Panc1 (cell line): ENCODE measurements at regions not wholly inside any gene's neighbourhood (a gene's known extent, or its start where the extent isn't known, plus 50 kb on each side); places are given as distances from the start of the nearest gene placed in this dataset.

Experiments used
- ATAC-seq: fragments of 200-7000 bp; cut with Tn5 transposase; 2 replicates; pipeline ENCODE4 v1.9.1; 2020; ENCODE audit warnings: mild to moderate bottlenecking, moderate library complexity
- BruUV-seq: library from RNA; stranded (reverse); fragments of 400-500 nt; replicated peaks from 2 replicates; lab custom pipeline; 2021; lab: Mats Ljungman, UMichigan
- CTCF ChIA-PET: fragments of 300-600 bp; sonication (Branson Sonifier 250); formaldehyde crosslinking; loops from one replicate; lab custom pipeline; 2022; ENCODE audit warnings: antibody characterized with exemption; lab: Charles Lee
- POLR2A ChIA-PET: fragments of 300-600 bp; sonication (Branson Sonifier 250); formaldehyde crosslinking; loops from one replicate; lab custom pipeline; 2022; ENCODE audit warnings: antibody characterized with exemption; lab: Charles Lee
- DNase-seq: peaks from one replicate; pipeline ENCODE4 v3.0.0-alpha.2; 2010; ENCODE audit warnings: low read depth, low spot score
- H3K27ac ChIP-seq: 2 replicates; pipeline ENCODE4 v1.5.1; 2011; ENCODE audit warnings: mild to moderate bottlenecking, low read length, inconsistent platforms
- H3K27me3 ChIP-seq: fragments of 200-500 bp; sonication (Bioruptor generic); 2 replicates; pipeline ENCODE4 v1.6.0; 2014; ENCODE audit warnings: low read length, inconsistent platforms; ENCODE audit not compliant: control insufficient read depth, insufficient read depth
- H3K36me3 ChIP-seq: fragments of 200-500 bp; sonication (Bioruptor generic); 2 replicates; pipeline ENCODE4 v1.5.1; 2014; ENCODE audit warnings: inconsistent platforms, mild to moderate bottlenecking, low read length, moderate library complexity; ENCODE audit not compliant: control insufficient read depth, insufficient read depth
- H3K4me1 ChIP-seq: 2 replicates; pipeline ENCODE4 v1.5.1; 2011; ENCODE audit warnings: inconsistent platforms, mild to moderate bottlenecking, low read length, moderate library complexity; ENCODE audit not compliant: control insufficient read depth, insufficient read depth
- H3K4me3 ChIP-seq, 2 experiments: 2 replicates each; pipeline ENCODE4 v1.5.1; 2011 to 2012; ENCODE audit warnings: low read depth in 2 of 2, low read length in 2 of 2, mild to moderate bottlenecking in 2 of 2, inconsistent platforms in 1 of 2, moderate library complexity in 1 of 2
- H3K9me3 ChIP-seq: fragments of 200-500 bp; sonication (Bioruptor generic); 2 replicates; pipeline ENCODE4 v1.5.1; 2014; ENCODE audit warnings: low read depth, mild to moderate bottlenecking, inconsistent platforms, low read length, moderate library complexity; ENCODE audit not compliant: control insufficient read depth, insufficient read depth
- POLR2AphosphoS5 ChIP-seq: IDR thresholded peaks from 2 replicates; pipeline ENCODE4 v1.6.1; 2012; ENCODE audit warnings: mild to moderate bottlenecking, low read depth, low read length, moderate library complexity
- REST ChIP-seq, 2 experiments: IDR thresholded peaks; 2 replicates each; pipeline ENCODE4 v1.6.1; 2011 to 2012; ENCODE audit warnings: low read depth in 2 of 2, control low read depth in 1 of 2, low read length in 1 of 2, mild to moderate bottlenecking in 1 of 2, moderate library complexity in 1 of 2; ENCODE audit not compliant: insufficient read depth in 1 of 2
- SIN3A ChIP-seq: IDR thresholded peaks from 2 replicates; pipeline ENCODE4 v1.6.1; 2012; ENCODE audit warnings: low read depth, mild to moderate bottlenecking, low read length, moderate library complexity, borderline replicate concordance; ENCODE audit not compliant: insufficient read depth
- TCF7L2 ChIP-seq: IDR thresholded peaks from 2 replicates; pipeline ENCODE4 v1.6.1; 2011; ENCODE audit warnings: mild to moderate bottlenecking, low read depth, low read length, inconsistent platforms
- in situ Hi-C: cut with HindIII; loops from 2 replicates; pipeline ENCODE4 v1.10.0; 2016; ENCODE audit warnings: low sequenced_read_pairs, low pct_unique_long_range_greater_than_20kb
- intact Hi-C: fragments of 100-400 bp; cut with micrococcal nuclease; formaldehyde crosslinking; loops from one replicate; pipeline ENCODE4 v1.10.0; 2022; ENCODE audit not compliant: unreplicated experiment
- TF ChIP-seq, protein P1 (sequence below): fragments of 450-650 bp; IDR thresholded peaks from 2 replicates; pipeline ENCODE4 v1.5.1; 2017; ENCODE audit warnings: mild to moderate bottlenecking

- ChIA-PET CTCF (no interaction called here), POLR2A (no interaction called here)
- intact Hi-C loops (no loop called here), in situ Hi-C loops (no loop called here)
- no peak overlapping the region for H3K27ac ChIP-seq
- no peaks in the 10 kb centered on the region for H3K4me1 ChIP-seq
- H3K36me3 ChIP-seq: no peaks in the 10 kb centered on the region
- BruUV-seq: no TSS peak
- TF ChIP-seq POLR2AphosphoS5 (no peak), TCF7L2 (no peak), REST (IDR thresholded peaks at IDR 0.05; ENCODE audit: insufficient read depth in 1 of 2, low read depth in 2 of 2, low read length in 1 of 2) (no peak)
- TF ChIP-seq, protein P1, sequence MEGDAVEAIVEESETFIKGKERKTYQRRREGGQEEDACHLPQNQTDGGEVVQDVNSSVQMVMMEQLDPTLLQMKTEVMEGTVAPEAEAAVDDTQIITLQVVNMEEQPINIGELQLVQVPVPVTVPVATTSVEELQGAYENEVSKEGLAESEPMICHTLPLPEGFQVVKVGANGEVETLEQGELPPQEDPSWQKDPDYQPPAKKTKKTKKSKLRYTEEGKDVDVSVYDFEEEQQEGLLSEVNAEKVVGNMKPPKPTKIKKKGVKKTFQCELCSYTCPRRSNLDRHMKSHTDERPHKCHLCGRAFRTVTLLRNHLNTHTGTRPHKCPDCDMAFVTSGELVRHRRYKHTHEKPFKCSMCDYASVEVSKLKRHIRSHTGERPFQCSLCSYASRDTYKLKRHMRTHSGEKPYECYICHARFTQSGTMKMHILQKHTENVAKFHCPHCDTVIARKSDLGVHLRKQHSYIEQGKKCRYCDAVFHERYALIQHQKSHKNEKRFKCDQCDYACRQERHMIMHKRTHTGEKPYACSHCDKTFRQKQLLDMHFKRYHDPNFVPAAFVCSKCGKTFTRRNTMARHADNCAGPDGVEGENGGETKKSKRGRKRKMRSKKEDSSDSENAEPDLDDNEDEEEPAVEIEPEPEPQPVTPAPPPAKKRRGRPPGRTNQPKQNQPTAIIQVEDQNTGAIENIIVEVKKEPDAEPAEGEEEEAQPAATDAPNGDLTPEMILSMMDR: no peak
- H3K27me3 ChIP-seq: no peaks in the 10 kb centered on the region
- H3K4me3 ChIP-seq: no peak overlapping the region
- DNase-seq: no peak
- H3K9me3 ChIP-seq: no peaks in the 10 kb centered on the region
- ATAC-seq: no peak
Observed at GRCh38 chr18:54532222-54532621, 58.8 kb upstream of the DYNAP start.

- no peak overlapping the region for H3K27ac ChIP-seq
Observed at GRCh38 chr18:54532962-54533361, 58.1 kb upstream of the DYNAP start.

More at GRCh38 chr18:54532962-54533361, 58.1 kb upstream of the DYNAP start:
- DNase-seq: no peak
- intact Hi-C loops: no loop called here
- Histone ChIP-seq H3K4me1 (no peaks in the 10 kb centered on the region), H3K36me3 (no peaks in the 10 kb centered on the region), H3K27me3 (no peaks in the 10 kb centered on the region), H3K9me3 (no peaks in the 10 kb centered on the region), H3K4me3 (no peak overlapping the region)
- TF ChIP-seq, protein P1: no peak
- no peak for TF ChIP-seq REST (IDR thresholded peaks at IDR 0.05; ENCODE audit: insufficient read depth in 1 of 2, low read depth in 2 of 2, low read length in 1 of 2)
- no peak for TF ChIP-seq POLR2AphosphoS5
- no peak for TF ChIP-seq SIN3A
- no peak for TF ChIP-seq TCF7L2
- CTCF ChIA-PET: no interaction called here
- BruUV-seq: no TSS peak
- in situ Hi-C loops: no loop called here
- POLR2A ChIA-PET: no interaction called here
- ATAC-seq: no peak
